Uterus (tissue), 3 donors: ENCODE measurements at regions not wholly inside any gene's neighbourhood (a gene's known extent, or its start where the extent isn't known, plus 50 kb on each side); places are given as distances from the start of the nearest gene placed in this dataset.
"Not testable (repeated sequence)": the region's sequence is repeated elsewhere in the genome, so short reads cannot be mapped to it uniquely, and the experiment has no call there.

Experiments used
- DNase-seq, 2 donors: peaks; one replicate each; pipeline ENCODE4 v3.0.0-alpha.2; 2019 to 2020
- H3K27ac ChIP-seq, 2 donors: fragments of 200-600 bp; sonication (generic); 1 replicate in 1 of 2; 2 replicates in 1 of 2; pipeline ENCODE4 v1.5.1; 2016 to 2018
- H3K27me3 ChIP-seq, 2 donors: fragments of 200-600 bp; sonication (generic); one replicate each; pipeline ENCODE4 v1.5.1; 2018 to 2019; ENCODE audit warnings: control low read depth in 1 of 2
- H3K36me3 ChIP-seq, 2 donors: fragments of 200-600 bp; sonication (generic); one replicate each; pipeline ENCODE4 v1.5.1; 2019; ENCODE audit warnings: control low read depth in 1 of 2
- H3K4me1 ChIP-seq, 2 donors: fragments of 200-600 bp; sonication (generic); one replicate each; pipeline ENCODE4 v1.5.1; 2018 to 2019; ENCODE audit warnings: control low read depth in 1 of 2
- H3K4me3 ChIP-seq, 2 donors: fragments of 200-600 bp; sonication (generic); 1 replicate in 1 of 2; 2 replicates in 1 of 2; pipeline ENCODE4 v1.5.1; 2018 to 2019; ENCODE audit warnings: mild to moderate bottlenecking in 1 of 2
- H3K9me3 ChIP-seq, 2 donors: fragments of 200-600 bp; sonication (generic); one replicate each; pipeline ENCODE4 v1.5.1; 2019; ENCODE audit warnings: control low read depth in 1 of 2
- CTCF ChIP-seq, 4 experiments: fragments of 200-600 bp in 2 of 4; fragments of 450-650 bp in 2 of 4; sonication (generic) in 2 of 4; IDR thresholded peaks; one replicate each; pipeline ENCODE4 v1.5.1; 2016 to 2019; ENCODE audit warnings: antibody characterized with exemption in 4 of 4, mild to moderate bottlenecking in 2 of 4, moderate library complexity in 1 of 4
- POLR2A ChIP-seq, 2 donors: fragments of 450-650 bp; IDR thresholded peaks; one replicate each; pipeline ENCODE4 v1.6.1; 2016; ENCODE audit warnings: antibody characterized with exemption in 2 of 2, mild to moderate bottlenecking in 1 of 2, moderate library complexity in 1 of 2
- intact Hi-C: fragments of 100-400 bp; cut with DNase I; formaldehyde crosslinking; loops from one replicate; pipeline ENCODE4 v1.15.1; 2023; ENCODE audit warnings: low total_unique reads
- donor health status: DM: yes; HTN: yes; CAD: no.

GRCh38 chr17:53626286-53626685 lies 196.4 kb upstream of the KIF2B start:
- Histone ChIP-seq H3K4me1 (no peaks in the 10 kb centered on the region), H3K27me3 (no peaks in the 10 kb centered on the region), H3K9me3 (no peaks in the 10 kb centered on the region), H3K4me3 (no peak overlapping the region), H3K27ac (no peak overlapping the region), H3K36me3 (no peaks in the 10 kb centered on the region)
- no peak for TF ChIP-seq CTCF (IDR thresholded peaks at IDR 0.05)
- TF ChIP-seq POLR2A (IDR thresholded peaks at IDR 0.05) = no peak
- no peak for DNase-seq
- intact Hi-C loops = no loop called here

- intact Hi-C loops = no loop called here
- no peaks in the 10 kb centered on the region for H3K9me3 ChIP-seq
- no peak for DNase-seq
- H3K27ac ChIP-seq = no peak overlapping the region
- TF ChIP-seq CTCF (IDR thresholded peaks at IDR 0.05) (no peak), POLR2A (IDR thresholded peaks at IDR 0.05) (no peak)
- H3K4me1 ChIP-seq = no peaks in the 10 kb centered on the region
- H3K27me3 ChIP-seq = peaks cover 0 to 6% of the 10 kb centered on the region in 2 donors
- no peak overlapping the region for H3K4me3 ChIP-seq
- no peaks in the 10 kb centered on the region for H3K36me3 ChIP-seq
Measured at GRCh38 chr17:53619025-53619424, 203.7 kb upstream of the KIF2B start.

GRCh38 chr17:53608208-53608607 lies 214.5 kb upstream of the KIF2B start:
- H3K36me3 ChIP-seq, DNase-seq, H3K4me3 ChIP-seq, H3K27me3 ChIP-seq, H3K4me1 ChIP-seq, H3K9me3 ChIP-seq, H3K27ac ChIP-seq, intact Hi-C loops: not testable (repeated sequence)

GRCh38 chr17:53607475-53607874 lies 215.3 kb upstream of the KIF2B start:
- no peaks in the 10 kb centered on the region for H3K27me3 ChIP-seq
- no peak for DNase-seq
- TF ChIP-seq CTCF (IDR thresholded peaks at IDR 0.05) (no peak), POLR2A (IDR thresholded peaks at IDR 0.05) (no peak)

GRCh38 chr17:53588317-53588716 lies 234.4 kb upstream of the KIF2B start:
- TF ChIP-seq POLR2A (IDR thresholded peaks at IDR 0.05) (no peak), CTCF (IDR thresholded peaks at IDR 0.05) (no peak)

More at GRCh38 chr17:53607475-53607874, 215.3 kb upstream of the KIF2B start:
- H3K9me3 ChIP-seq = no peaks in the 10 kb centered on the region
- no peaks in the 10 kb centered on the region for H3K36me3 ChIP-seq
- intact Hi-C loops = no loop called here
- no peak overlapping the region for H3K4me3 ChIP-seq
- H3K4me1 ChIP-seq = no peaks in the 10 kb centered on the region
- H3K27ac ChIP-seq = no peak overlapping the region

GRCh38 chr17:53574038-53574437 lies 248.7 kb upstream of the KIF2B start:
- Histone ChIP-seq H3K4me3 (no peak overlapping the region), H3K27ac (no peak overlapping the region), H3K4me1 (no peaks in the 10 kb centered on the region), H3K27me3 (peaks cover 0 to 4% of the 10 kb centered on the region in 2 donors), H3K9me3 (no peaks in the 10 kb centered on the region), H3K36me3 (no peaks in the 10 kb centered on the region)
- no peak for DNase-seq
- TF ChIP-seq POLR2A (IDR thresholded peaks at IDR 0.05) = no peak
- no peak for TF ChIP-seq CTCF (IDR thresholded peaks at IDR 0.05)
- intact Hi-C loops = no loop called here

More at GRCh38 chr17:53588317-53588716, 234.4 kb upstream of the KIF2B start:
- no peak for DNase-seq
- Histone ChIP-seq H3K27ac (no peak overlapping the region), H3K36me3 (no peaks in the 10 kb centered on the region), H3K27me3 (no peaks in the 10 kb centered on the region), H3K9me3 (no peaks in the 10 kb centered on the region), H3K4me3 (no peak overlapping the region), H3K4me1 (no peaks in the 10 kb centered on the region)
- intact Hi-C loops = no loop called here
